Gastroesophageal sphincter (tissue), 3 donors: ENCODE measurements at regions not wholly inside any gene's neighbourhood (a gene's known extent, or its start where the extent isn't known, plus 50 kb on each side); places are given as distances from the start of the nearest gene placed in this dataset.

ENCODE experiments used
- EP300 ChIP-seq: sonication (generic); formaldehyde crosslinking; IDR thresholded peaks from one replicate; pipeline ENCODE4 v1.6.1; 2017; ENCODE audit warnings: antibody characterized with exemption, mild to moderate bottlenecking
- POLR2A ChIP-seq, 2 donors: fragments of 450-650 bp; IDR thresholded peaks; one replicate each; pipeline ENCODE4 v1.6.1; 2017; ENCODE audit warnings: antibody characterized with exemption in 2 of 2, mild to moderate bottlenecking in 2 of 2, moderate library complexity in 1 of 2
- POLR2AphosphoS5 ChIP-seq: sonication (generic); formaldehyde crosslinking; IDR thresholded peaks from one replicate; pipeline ENCODE4 v1.6.1; 2017; ENCODE audit warnings: antibody characterized with exemption
- TF ChIP-seq, protein P1 (sequence below), 4 experiments: fragments of 200-600 bp in 2 of 4; fragments of 450-650 bp in 2 of 4; sonication (generic) in 1 of 4; IDR thresholded peaks; one replicate each; pipeline ENCODE4 v1.5.1; 2017 to 2019; ENCODE audit warnings: antibody characterized with exemption in 4 of 4, mild to moderate bottlenecking in 2 of 4, moderate library complexity in 2 of 4

DNA sequence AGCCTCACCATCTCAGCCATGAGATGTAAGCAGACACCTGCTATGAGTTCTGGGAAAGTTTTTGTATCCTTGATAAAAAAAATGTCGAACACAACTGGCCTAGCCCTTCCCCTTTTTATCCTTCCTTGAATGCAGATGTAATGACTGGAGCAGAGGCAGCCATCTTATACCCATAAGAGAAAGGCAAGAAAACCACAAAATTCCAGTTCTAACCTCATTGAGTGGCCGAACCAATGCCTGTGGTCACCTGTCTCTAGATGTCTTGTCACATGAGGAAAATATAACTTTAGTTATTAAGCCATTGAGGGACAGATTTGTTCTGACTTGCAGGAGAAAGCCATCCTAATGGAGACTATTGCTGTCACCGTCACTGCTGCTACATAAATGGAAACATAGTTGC is 80.4 kb upstream of the SLC6A6 start:
- TF ChIP-seq EP300 (no peak), POLR2A (IDR thresholded peaks at IDR 0.05) (no peak), POLR2AphosphoS5 (no peak)
- TF ChIP-seq, protein P1, sequence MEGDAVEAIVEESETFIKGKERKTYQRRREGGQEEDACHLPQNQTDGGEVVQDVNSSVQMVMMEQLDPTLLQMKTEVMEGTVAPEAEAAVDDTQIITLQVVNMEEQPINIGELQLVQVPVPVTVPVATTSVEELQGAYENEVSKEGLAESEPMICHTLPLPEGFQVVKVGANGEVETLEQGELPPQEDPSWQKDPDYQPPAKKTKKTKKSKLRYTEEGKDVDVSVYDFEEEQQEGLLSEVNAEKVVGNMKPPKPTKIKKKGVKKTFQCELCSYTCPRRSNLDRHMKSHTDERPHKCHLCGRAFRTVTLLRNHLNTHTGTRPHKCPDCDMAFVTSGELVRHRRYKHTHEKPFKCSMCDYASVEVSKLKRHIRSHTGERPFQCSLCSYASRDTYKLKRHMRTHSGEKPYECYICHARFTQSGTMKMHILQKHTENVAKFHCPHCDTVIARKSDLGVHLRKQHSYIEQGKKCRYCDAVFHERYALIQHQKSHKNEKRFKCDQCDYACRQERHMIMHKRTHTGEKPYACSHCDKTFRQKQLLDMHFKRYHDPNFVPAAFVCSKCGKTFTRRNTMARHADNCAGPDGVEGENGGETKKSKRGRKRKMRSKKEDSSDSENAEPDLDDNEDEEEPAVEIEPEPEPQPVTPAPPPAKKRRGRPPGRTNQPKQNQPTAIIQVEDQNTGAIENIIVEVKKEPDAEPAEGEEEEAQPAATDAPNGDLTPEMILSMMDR (IDR thresholded peaks at IDR 0.05) = no peak
